Right cardiac atrium (tissue), 5 donors: ENCODE measurements at regions not wholly inside any gene's neighbourhood (a gene's known extent, or its start where the extent isn't known, plus 50 kb on each side); places are given as distances from the start of the nearest gene placed in this dataset.

Source experiments
- ATAC-seq, 2 donors: fragments of 200-7000 bp; cut with Tn5 transposase; one replicate each; pipeline versions ENCODE4 v1.8.0 to v1.9.1; 2020; ENCODE audit warnings: moderate library complexity in 2 of 2, mild to moderate bottlenecking in 1 of 2
- DNase-seq, 3 donors: peaks; one replicate each; pipeline ENCODE4 v3.0.0-alpha.2; 2020
- H3K27ac ChIP-seq: one replicate; pipeline ENCODE4 v1.5.1; 2013; ENCODE audit warnings: mild to moderate bottlenecking, low read length, control low read depth, moderate library complexity
- H3K27me3 ChIP-seq: one replicate; pipeline ENCODE4 v1.6.1; 2013; ENCODE audit not compliant: control insufficient read depth, insufficient read depth
- H3K4me1 ChIP-seq: one replicate; pipeline ENCODE4 v1.6.1; 2013; ENCODE audit warnings: low read length; ENCODE audit not compliant: control insufficient read depth, insufficient read depth
- H3K4me3 ChIP-seq: one replicate; pipeline ENCODE4 v1.5.1; 2013; ENCODE audit warnings: low read length, control low read depth
- H3K9me3 ChIP-seq: one replicate; pipeline ENCODE4 v1.6.1; 2013; ENCODE audit warnings: low read length; ENCODE audit not compliant: control insufficient read depth
- WGBS: extraction: QIAGEN DNeasy Blood & Tissue Kit; methylation state at CpG from one replicate; pipeline ENCODE4 v1.1.7; 2013; 5-methylcytosine and 5-hydroxymethylcytosine counted together
- intact Hi-C, 4 donors: fragments of 100-400 bp; cut with DNase I; formaldehyde crosslinking; loops; one replicate each; pipeline versions ENCODE4 v1.11.0 to v1.14.0; 2022 to 2023
- donor health status: healthy with polysubstance abuse.
- donor health status: DM: no; HTN: yes; CAD: no.
- donor health status: DM: no; HTN: no; CAD: no.
- donor health status: DM: no; HTN: yes; CAD: no; lungs with severe emphysema.
- donor health status: DM: yes; HTN: yes; CAD: no.

DNA sequence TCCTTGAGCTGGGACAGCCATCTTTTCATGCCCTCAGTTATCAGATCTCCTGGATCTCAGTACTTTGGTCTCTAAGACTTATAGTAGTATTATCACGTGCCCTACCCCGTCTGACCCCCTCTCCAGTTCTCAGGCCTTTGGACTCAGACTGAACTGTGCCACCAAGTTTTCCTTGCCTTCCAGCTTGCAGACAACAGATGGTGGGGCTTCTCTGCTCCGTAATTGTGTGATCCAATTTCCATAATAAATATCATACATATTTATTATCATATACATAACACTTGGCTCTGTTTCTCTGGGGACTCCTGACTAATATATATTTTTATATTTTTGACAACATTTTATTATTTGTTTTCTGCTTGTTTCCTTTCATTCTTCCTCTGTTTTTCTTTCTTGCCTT lies 458.8 kb upstream of the SEMA6D start:
- WGBS = 91% methylated on average over 3 of the region's 3 CpGs
- no peak for ATAC-seq
- H3K4me3 ChIP-seq = no peak overlapping the region
- no peaks in the 10 kb centered on the region for H3K4me1 ChIP-seq
- no peaks in the 10 kb centered on the region for H3K27me3 ChIP-seq
- intact Hi-C loops = no loop called here
- no peak overlapping the region for H3K27ac ChIP-seq
- no peak for DNase-seq
- H3K9me3 ChIP-seq = no peaks in the 10 kb centered on the region

DNA sequence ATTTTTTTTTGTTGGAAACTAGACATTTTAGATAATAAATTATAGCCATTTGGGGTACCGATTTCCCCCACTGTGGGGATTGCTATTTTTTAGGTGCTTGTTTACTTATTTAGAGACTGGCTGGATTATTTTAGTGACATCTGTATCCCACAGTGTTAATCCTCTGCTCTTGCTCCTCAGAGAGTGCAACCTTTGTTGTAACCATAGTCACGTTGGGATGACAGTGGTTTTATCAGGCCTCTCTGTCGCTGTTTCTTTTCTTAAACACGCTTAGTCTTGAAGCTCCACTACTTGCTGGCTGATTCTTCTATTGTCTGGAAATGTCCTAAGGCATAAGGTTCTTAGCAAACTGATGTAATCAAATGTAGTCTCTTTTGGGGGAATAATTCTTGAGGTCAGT lies 451.6 kb upstream of the SEMA6D start:
- H3K4me3 ChIP-seq = no peak overlapping the region
- WGBS = 56% methylated on average over 4 of the region's 4 CpGs
- no peak overlapping the region for H3K27ac ChIP-seq
- H3K27me3 ChIP-seq = no peaks in the 10 kb centered on the region
- ATAC-seq = no peak
- no peaks in the 10 kb centered on the region for H3K9me3 ChIP-seq
- no peak for DNase-seq
- intact Hi-C loops = no loop called here
- no peaks in the 10 kb centered on the region for H3K4me1 ChIP-seq

DNA sequence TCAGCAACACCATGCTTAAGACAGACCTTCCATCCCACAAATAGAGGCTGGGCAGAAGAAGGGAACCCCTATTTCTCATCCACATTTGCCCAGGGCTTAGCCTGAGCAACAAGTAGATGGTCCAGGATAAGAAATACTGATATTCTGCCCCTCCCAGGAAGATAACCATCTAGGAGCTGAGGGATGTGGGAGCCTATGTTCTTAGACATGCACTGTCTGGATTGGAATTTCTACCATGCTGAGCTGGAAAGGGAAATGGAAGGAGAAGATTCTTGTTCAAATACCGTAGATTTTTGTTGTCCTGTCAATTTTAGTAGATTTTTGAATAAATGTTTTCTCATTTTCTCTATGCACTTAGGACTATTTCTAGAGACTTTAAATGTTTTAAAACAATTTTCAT lies 450.7 kb upstream of the SEMA6D start:
- Histone ChIP-seq H3K27me3 (no peaks in the 10 kb centered on the region), H3K4me3 (no peak overlapping the region), H3K4me1 (no peaks in the 10 kb centered on the region), H3K27ac (no peak overlapping the region), H3K9me3 (no peaks in the 10 kb centered on the region)
- intact Hi-C loops = no loop called here
- DNase-seq (no peak), ATAC-seq (no peak)
- 87% methylated on average over 1 of the region's 1 CpG for WGBS

DNA sequence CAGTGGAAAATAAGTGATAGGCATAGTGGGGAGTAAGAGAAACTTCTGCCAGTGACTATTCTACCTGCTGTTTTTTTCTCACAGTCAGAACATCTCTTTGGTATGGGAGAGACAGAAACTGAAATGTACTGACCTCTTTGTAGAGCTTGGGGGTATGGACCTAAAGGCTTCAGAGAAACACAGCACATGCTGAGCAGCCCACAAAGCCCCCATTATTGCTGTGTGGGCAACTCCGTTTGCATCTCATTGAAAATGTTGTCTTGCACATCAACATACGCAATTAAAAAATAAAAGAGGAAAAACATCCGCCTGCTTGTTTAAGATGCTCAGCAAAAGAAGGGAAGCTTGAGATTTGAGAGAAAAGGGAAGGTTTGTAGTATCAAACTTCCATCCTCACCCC lies 443.4 kb upstream of the SEMA6D start:
- Histone ChIP-seq H3K27ac (no peak overlapping the region), H3K27me3 (no peaks in the 10 kb centered on the region), H3K4me1 (no peaks in the 10 kb centered on the region), H3K9me3 (no peaks in the 10 kb centered on the region), H3K4me3 (no peak overlapping the region)
- ATAC-seq (no peak), DNase-seq (no peak)
- 87% methylated on average over 3 of the region's 3 CpGs for WGBS
- intact Hi-C loops = no loop called here

DNA sequence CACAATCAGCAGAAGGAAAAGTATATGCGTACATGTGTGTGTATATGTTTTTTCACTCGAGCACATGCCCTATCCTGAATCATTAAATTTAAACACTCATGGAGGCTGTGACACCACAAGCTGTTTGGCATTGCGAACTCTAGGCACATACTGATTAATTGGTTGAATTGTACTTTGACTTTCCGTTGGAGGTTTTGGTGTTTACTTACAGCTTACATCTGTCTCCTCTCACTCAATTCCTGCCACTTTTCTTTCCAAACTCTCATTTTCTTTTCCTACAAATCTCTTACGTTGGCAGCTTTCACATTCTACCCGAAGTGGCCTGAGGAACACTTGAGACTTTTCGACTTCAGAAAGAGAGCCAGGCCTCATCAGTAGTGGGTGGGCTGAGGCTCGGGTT lies 434.1 kb upstream of the SEMA6D start:
- intact Hi-C loops = no loop called here
- no peak for ATAC-seq
- H3K27me3 ChIP-seq = no peaks in the 10 kb centered on the region
- H3K4me1 ChIP-seq = no peaks in the 10 kb centered on the region
- WGBS = 75% methylated on average over 8 of the region's 8 CpGs
- DNase-seq = no peak
- H3K4me3 ChIP-seq = no peak overlapping the region
- no peak overlapping the region for H3K27ac ChIP-seq
- no peaks in the 10 kb centered on the region for H3K9me3 ChIP-seq

DNA sequence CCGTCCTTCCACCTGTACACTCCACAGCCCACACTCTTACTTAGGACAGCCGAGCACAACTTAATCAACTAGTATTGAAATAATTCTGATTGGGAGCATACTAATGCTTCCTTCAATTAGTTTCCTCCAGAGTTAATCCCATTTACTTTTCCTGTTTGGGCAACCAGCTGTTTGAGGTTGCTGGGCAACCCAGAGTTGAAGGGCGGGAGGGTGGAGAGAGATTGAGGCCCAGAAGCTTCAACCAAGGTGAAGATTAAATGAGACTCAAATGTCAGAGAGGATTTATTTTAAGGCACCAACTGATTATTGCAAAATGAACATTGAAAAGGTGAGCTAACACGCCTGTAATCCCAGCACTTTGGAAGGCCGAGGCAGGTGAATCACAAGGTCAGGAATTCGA lies 428.5 kb upstream of the SEMA6D start:
- Histone ChIP-seq H3K9me3 (no peaks in the 10 kb centered on the region), H3K27ac (no peak overlapping the region), H3K4me1 (peaks cover 4% of the 10 kb centered on the region), H3K27me3 (no peaks in the 10 kb centered on the region), H3K4me3 (no peak overlapping the region)
- DNase-seq (no peak), ATAC-seq (no peak)
- WGBS = 94% methylated on average over 6 of the region's 6 CpGs
- intact Hi-C loops = no loop called here

DNA sequence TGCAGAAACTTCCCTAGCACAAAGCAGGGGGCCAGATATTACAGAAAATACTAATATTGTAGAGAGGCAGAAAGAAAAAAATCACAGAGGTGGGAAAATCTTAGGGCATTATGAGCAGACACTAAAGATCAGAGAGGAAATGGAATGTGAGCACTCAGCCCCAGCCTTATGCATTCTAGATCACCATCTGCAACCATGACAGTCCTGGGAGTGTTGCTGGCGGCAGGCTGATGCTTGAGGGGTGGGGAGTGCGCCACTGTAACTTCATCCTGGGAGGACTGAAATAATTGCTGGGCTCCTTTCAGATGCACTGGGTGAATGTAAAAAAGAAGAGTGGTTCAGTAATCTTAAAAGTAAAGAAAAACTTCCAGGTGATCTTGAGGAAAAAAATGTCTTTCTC lies 427.6 kb upstream of the SEMA6D start:
- DNase-seq (no peak), ATAC-seq (no peak)
- Histone ChIP-seq H3K4me3 (no peak overlapping the region), H3K9me3 (no peaks in the 10 kb centered on the region), H3K27ac (no peak overlapping the region), H3K27me3 (no peaks in the 10 kb centered on the region), H3K4me1 (peaks cover 4% of the 10 kb centered on the region)
- intact Hi-C loops = no loop called here
- WGBS = 97% methylated on average over 2 of the region's 2 CpGs

DNA sequence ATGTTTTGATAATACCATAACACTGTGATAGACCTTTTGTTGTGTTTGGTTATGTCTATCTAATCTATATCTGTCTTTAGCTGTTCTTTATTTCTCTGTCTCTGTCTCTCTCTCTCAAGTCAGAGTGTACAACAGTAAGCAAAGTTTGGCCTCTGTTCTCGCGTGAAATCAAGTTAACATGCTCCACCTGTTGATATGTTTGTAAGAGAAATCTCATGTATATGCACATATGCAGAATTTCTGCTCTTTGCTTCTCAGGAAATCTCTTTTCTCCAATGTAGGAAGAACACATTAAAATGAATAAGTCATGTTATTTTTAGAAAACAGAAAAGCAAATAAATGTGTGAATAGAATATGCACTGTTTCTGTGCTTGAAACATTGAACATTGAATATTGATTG lies 425.5 kb upstream of the SEMA6D start:
- ATAC-seq = no peak
- H3K4me3 ChIP-seq = no peak overlapping the region
- peaks cover 4% of the 10 kb centered on the region for H3K4me1 ChIP-seq
- WGBS = 64% methylated on average over 2 of the region's 2 CpGs
- no peak for DNase-seq
- no peak overlapping the region for H3K27ac ChIP-seq
- H3K27me3 ChIP-seq = no peaks in the 10 kb centered on the region
- no peaks in the 10 kb centered on the region for H3K9me3 ChIP-seq
- intact Hi-C loops = no loop called here

DNA sequence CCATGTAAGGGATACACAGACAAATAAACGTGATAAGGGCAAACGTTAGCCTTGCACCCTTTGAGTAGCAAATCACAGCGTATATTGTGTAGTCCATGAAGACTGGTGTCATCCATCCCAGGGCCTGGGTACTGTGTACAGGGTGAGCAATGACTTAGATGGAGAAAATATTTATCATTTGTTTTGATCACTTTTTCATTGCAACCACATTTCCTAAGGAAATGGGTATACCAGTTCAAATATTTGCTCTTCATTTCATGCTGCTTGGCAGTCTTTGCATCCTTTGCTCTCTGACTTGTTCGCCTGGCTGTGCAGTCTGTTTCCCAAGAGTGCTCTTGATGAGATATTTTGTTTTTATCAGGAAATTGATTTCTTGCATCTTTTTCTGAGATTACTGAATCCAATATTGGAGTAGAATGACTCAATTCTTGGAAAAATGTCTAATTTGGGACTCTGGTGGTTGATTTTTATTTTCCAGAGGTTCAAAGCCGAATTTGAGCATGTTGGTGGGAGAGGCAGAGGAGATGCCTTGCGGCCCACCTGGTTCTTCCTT lies 424.6 kb upstream of the SEMA6D start:
- H3K27ac ChIP-seq = no peak overlapping the region
- no peak overlapping the region for H3K4me3 ChIP-seq
- H3K27me3 ChIP-seq = no peaks in the 10 kb centered on the region
- ATAC-seq (no peak), DNase-seq (no peak)
- no peaks in the 10 kb centered on the region for H3K9me3 ChIP-seq
- peaks cover 4% of the 10 kb centered on the region for H3K4me1 ChIP-seq
- WGBS = 64% methylated on average over 6 of the region's 6 CpGs
- intact Hi-C loops = no loop called here

DNA sequence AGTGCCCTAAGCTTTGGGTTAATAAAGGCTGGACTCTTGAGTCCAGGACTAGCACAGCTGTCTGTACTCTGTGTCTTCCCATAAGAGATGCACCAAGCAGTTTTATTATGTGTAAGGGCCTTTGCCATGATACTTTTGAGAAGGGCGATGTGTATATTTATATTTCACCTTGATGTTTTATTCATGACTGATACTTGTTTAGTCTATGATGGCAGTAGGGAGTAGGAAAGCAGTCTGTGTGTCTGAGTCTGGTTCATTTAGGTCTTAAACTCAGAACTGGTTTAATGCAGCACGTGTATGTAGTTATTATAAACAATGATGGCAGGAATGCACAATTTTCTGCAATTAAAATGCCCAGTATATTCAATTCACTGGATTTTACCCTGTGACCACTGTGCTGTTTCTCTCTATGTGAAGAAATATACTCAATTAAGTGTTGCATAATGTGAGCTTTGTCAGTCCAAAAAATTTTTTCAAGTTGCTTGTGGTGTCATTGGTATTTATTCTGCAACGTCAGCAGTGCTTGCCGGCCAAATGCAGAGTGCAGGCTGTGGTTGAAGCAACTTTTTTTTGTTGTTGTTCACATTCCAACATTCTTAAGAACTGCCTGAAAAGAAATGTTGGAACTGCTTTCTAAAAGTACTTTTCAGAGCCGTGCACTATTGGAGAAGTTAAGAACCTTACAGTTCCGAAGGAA lies 423.7 kb upstream of the SEMA6D start:
- no peaks in the 10 kb centered on the region for H3K27me3 ChIP-seq
- intact Hi-C loops = no loop called here
- DNase-seq = peak; percentile 71 to 91 (median 84)
- ATAC-seq = peak; percentile 80 to 96
- WGBS = 45% methylated on average over 6 of the region's 6 CpGs
- no peaks in the 10 kb centered on the region for H3K9me3 ChIP-seq
- no peak overlapping the region for H3K27ac ChIP-seq
- no peak overlapping the region for H3K4me3 ChIP-seq
- H3K4me1 ChIP-seq = peaks cover 4% of the 10 kb centered on the region

DNA sequence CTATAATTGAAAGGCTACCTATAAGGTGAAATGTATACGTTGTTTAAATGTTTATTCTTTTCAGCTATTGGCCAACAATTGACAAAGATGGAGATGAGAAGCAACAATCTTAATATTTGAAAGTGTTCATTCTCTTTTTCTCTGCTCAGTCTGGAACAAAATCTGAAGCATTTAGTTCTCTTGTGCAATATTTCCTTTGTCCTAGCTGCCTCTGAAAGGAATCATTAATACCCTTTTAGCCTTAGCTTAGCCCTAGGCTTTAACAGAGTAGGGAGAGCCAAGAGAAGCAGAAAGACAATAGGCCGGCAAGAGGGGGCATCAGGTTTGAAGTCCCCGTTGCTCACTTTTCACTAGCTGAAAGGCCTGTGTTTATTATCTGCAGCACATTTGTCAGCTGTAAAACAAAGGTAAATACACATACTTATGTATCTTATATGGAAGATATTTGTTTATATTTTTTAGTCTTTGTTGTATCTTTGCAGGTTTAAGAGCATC lies 422.5 kb upstream of the SEMA6D start:
- ATAC-seq = no peak
- 73% methylated on average over 3 of the region's 3 CpGs for WGBS
- Histone ChIP-seq H3K9me3 (no peaks in the 10 kb centered on the region), H3K4me1 (peaks cover 4% of the 10 kb centered on the region), H3K27ac (no peak overlapping the region), H3K27me3 (no peaks in the 10 kb centered on the region), H3K4me3 (no peak overlapping the region)
- no peak for DNase-seq
- intact Hi-C loops = no loop called here

DNA sequence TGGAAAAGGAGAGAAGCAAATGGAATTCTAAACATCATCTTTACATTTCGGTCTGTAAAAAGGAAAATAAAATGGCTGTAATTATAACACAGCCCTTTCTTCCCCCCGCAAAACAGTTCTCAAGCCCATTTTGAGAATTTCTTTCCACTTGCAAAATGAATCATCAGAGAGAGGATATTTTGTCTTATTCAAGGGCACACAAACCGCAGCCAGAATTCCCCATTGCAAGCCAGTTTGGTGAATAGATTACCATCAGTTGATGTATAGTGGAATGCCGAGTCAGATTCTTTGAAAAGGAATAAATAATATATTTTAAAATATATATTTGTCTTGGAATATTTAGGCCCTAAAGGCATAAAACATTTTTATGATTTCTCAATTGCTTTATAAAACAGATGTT lies 420.4 kb upstream of the SEMA6D start:
- H3K27me3 ChIP-seq = no peaks in the 10 kb centered on the region
- intact Hi-C loops = no loop called here

More for the DNA sequence above, 420.4 kb upstream of the SEMA6D start:
- Histone ChIP-seq H3K4me1 (peaks cover 4% of the 10 kb centered on the region), H3K9me3 (no peaks in the 10 kb centered on the region), H3K4me3 (no peak overlapping the region), H3K27ac (no peak overlapping the region)
- DNase-seq (no peak), ATAC-seq (no peak)
- 93% methylated on average over 4 of the region's 4 CpGs for WGBS
